Peyer's patch (tissue), 4 donors: ENCODE measurements at regions not wholly inside any gene's neighbourhood (a gene's known extent, or its start where the extent isn't known, plus 50 kb on each side); places are given as distances from the start of the nearest gene placed in this dataset.

Experiments used
- POLR2A ChIP-seq, 2 donors: fragments of 450-650 bp; IDR thresholded peaks; one replicate each; pipeline ENCODE4 v1.5.1; 2017; ENCODE audit warnings: antibody characterized with exemption in 2 of 2, mild to moderate bottlenecking in 2 of 2, moderate library complexity in 2 of 2
- TF ChIP-seq, protein P1 (sequence below), 6 experiments: fragments of 450-650 bp in 4 of 6; fragments of 200-600 bp in 2 of 6; sonication (generic) in 1 of 6; IDR thresholded peaks; one replicate each; pipeline ENCODE4 v1.5.1; 2017 to 2019; ENCODE audit warnings: antibody characterized with exemption in 6 of 6, mild to moderate bottlenecking in 3 of 6, moderate library complexity in 1 of 6

DNA sequence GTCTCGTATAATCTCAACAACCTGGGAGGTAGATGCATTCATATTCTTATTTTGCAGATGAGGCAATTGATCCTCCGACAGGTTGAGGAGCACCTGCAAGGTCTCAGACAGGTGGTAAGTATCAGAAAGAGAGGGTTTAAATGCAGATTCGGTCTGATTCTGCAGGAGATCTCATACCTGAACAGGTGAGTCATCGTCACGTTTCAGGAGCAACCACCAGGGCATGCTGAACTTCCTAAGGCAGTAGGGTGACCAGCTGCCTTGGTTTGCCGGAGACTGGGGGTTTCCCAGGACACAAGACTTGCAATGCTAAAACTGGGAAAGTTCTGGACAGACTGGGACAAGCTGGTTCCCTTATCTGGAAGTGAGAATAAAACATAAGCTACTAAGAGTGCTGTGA lies 68.8 kb upstream of the TSHZ3 start:
- TF ChIP-seq, protein P1, sequence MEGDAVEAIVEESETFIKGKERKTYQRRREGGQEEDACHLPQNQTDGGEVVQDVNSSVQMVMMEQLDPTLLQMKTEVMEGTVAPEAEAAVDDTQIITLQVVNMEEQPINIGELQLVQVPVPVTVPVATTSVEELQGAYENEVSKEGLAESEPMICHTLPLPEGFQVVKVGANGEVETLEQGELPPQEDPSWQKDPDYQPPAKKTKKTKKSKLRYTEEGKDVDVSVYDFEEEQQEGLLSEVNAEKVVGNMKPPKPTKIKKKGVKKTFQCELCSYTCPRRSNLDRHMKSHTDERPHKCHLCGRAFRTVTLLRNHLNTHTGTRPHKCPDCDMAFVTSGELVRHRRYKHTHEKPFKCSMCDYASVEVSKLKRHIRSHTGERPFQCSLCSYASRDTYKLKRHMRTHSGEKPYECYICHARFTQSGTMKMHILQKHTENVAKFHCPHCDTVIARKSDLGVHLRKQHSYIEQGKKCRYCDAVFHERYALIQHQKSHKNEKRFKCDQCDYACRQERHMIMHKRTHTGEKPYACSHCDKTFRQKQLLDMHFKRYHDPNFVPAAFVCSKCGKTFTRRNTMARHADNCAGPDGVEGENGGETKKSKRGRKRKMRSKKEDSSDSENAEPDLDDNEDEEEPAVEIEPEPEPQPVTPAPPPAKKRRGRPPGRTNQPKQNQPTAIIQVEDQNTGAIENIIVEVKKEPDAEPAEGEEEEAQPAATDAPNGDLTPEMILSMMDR (IDR thresholded peaks at IDR 0.05): no peak
- no peak for TF ChIP-seq POLR2A (IDR thresholded peaks at IDR 0.05)
